HEK293 (cell line): ENCODE measurements at regions not wholly inside any gene's neighbourhood (a gene's known extent, or its start where the extent isn't known, plus 50 kb on each side); places are given as distances from the start of the nearest gene placed in this dataset.

Experiments
- SALL2 ChIP-seq: fragments of 450-650 bp; formaldehyde crosslinking; IDR thresholded peaks from 2 replicates; pipeline ENCODE4 v1.5.0; 2017; ENCODE audit warnings: missing biosample characterization, mild to moderate bottlenecking, missing genetic modification characterization, borderline replicate concordance
- ZBTB21 ChIP-seq: fragments of 450-650 bp; formaldehyde crosslinking; IDR thresholded peaks from 2 replicates; pipeline ENCODE4 v1.5.1; 2017; ENCODE audit warnings: missing biosample characterization, missing genetic modification characterization
- ZFP37 ChIP-seq: fragments of 450-650 bp; formaldehyde crosslinking; IDR thresholded peaks from 2 replicates; pipeline ENCODE4 v1.5.1; 2016; ENCODE audit warnings: missing biosample characterization, missing genetic modification characterization
- ZNF274 ChIP-seq, 2 experiments: fragments of 200-500 bp in 1 of 2; fragments of 450-650 bp in 1 of 2; sonication (Bioruptor generic) in 1 of 2; formaldehyde crosslinking in 1 of 2; IDR thresholded peaks; 2 replicates each; pipeline versions ENCODE4 v1.5.1 to v1.6.1; 2014 to 2016; ENCODE audit warnings: borderline replicate concordance in 1 of 2, inconsistent platforms in 1 of 2, low read length in 1 of 2, missing biosample characterization in 1 of 2, missing genetic modification characterization in 1 of 2
- TF ChIP-seq, protein P1 (sequence below): fragments of 450-650 bp; formaldehyde crosslinking; IDR thresholded peaks from 2 replicates; pipeline ENCODE4 v1.5.1; 2016; ENCODE audit warnings: missing biosample characterization, missing genetic modification characterization

- TF ChIP-seq, protein P1, sequence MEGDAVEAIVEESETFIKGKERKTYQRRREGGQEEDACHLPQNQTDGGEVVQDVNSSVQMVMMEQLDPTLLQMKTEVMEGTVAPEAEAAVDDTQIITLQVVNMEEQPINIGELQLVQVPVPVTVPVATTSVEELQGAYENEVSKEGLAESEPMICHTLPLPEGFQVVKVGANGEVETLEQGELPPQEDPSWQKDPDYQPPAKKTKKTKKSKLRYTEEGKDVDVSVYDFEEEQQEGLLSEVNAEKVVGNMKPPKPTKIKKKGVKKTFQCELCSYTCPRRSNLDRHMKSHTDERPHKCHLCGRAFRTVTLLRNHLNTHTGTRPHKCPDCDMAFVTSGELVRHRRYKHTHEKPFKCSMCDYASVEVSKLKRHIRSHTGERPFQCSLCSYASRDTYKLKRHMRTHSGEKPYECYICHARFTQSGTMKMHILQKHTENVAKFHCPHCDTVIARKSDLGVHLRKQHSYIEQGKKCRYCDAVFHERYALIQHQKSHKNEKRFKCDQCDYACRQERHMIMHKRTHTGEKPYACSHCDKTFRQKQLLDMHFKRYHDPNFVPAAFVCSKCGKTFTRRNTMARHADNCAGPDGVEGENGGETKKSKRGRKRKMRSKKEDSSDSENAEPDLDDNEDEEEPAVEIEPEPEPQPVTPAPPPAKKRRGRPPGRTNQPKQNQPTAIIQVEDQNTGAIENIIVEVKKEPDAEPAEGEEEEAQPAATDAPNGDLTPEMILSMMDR (tag by site-specific recombination), result no peak
- TF ChIP-seq ZBTB21 (tag by site-specific recombination) (no peak), ZNF274 (IDR thresholded peaks at IDR 0.05; ENCODE audit: low read length) (no peak), ZNF274 (tag by site-specific recombination; IDR thresholded peaks at IDR 0.05; ENCODE audit: borderline replicate concordance) (no peak), SALL2 (tag by site-specific recombination) (no peak), ZFP37 (tag by site-specific recombination) (no peak)
Measured at GRCh38 chr1:76744989-76745388, 122.3 kb upstream of the ST6GALNAC5 start.
